ENCODE measurements at regions not wholly inside any gene's neighbourhood (a gene's known extent, or its start where the extent isn't known, plus 50 kb on each side); places are given as distances from the start of the nearest gene placed in this dataset.
A peak's percentile ranks its signal among the peaks of the same experiment; 100 is the strongest.

GRCh38 chr11:110974731-110975130, 262.5 kb upstream of the ARHGAP20 start:
- no peak for DNase-seq (ENCODE audit: extremely low read depth, low read depth)
- no peak for TF ChIP-seq CTCF (IDR thresholded peaks at IDR 0.05; ENCODE audit: low read depth, low read length)

DNA sequence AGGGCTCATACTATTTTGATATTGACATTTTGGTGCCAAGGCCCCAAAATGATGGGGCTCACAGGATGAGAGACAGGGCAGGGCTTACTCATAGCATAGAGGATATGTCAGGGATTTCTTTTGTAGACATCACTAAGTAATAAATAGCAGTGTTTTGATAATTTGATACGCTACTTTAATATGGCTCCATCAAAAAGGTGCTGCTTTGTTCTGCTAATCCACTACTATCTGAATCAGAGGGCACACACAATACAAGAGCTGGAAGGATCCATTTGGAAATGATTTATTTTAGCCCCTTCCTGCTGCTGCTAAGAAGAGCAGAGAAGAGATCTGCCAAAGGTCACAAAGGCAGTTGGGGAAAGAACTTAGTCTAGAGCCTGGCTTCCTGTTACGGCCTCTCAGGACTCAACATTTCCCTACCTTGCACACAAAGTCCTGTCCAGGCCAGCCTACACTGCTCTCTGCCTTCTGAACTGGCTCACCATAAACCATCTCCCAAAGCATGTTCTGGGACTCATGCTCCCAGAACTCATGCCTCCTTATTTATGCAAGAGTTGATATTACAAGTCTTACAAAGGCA, 261.3 kb upstream of the ARHGAP20 start:
- no peak for TF ChIP-seq CTCF (IDR thresholded peaks at IDR 0.05; ENCODE audit: low read depth, low read length)

GRCh38 chr11:110972640-110973039, 260.4 kb upstream of the ARHGAP20 start:
- DNase-seq (ENCODE audit: extremely low read depth, low read depth), result peak; percentile 63
- TF ChIP-seq CTCF (IDR thresholded peaks at IDR 0.05; ENCODE audit: low read depth, low read length), result no peak

More for the DNA sequence above, 261.3 kb upstream of the ARHGAP20 start:
- DNase-seq (ENCODE audit: extremely low read depth, low read depth), result no peak

DNA sequence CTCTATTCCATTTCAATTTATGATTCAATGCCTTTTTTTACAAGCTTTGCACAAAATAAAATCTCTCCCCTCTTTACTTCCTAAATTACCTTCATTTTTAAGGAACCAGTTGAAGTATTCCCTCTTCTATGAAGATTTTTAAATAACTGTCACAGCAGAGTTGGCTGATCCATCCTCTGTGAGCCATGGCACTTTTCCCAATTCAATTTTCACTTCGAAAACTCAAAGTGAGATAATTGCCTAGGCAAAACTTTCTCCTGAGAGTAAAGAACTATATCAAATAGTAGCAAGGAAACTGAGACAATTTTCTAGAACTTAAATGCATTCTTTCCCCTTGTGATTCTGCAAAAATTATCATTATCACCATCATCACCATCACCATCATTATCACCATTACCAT, 259.9 kb upstream of the ARHGAP20 start:
- TF ChIP-seq CTCF (IDR thresholded peaks at IDR 0.05; ENCODE audit: low read depth, low read length), result no peak
- DNase-seq (ENCODE audit: extremely low read depth, low read depth), result no peak

GRCh38 chr11:110971140-110971539, 258.9 kb upstream of the ARHGAP20 start:
- DNase-seq (ENCODE audit: extremely low read depth, low read depth), result no peak

DNA sequence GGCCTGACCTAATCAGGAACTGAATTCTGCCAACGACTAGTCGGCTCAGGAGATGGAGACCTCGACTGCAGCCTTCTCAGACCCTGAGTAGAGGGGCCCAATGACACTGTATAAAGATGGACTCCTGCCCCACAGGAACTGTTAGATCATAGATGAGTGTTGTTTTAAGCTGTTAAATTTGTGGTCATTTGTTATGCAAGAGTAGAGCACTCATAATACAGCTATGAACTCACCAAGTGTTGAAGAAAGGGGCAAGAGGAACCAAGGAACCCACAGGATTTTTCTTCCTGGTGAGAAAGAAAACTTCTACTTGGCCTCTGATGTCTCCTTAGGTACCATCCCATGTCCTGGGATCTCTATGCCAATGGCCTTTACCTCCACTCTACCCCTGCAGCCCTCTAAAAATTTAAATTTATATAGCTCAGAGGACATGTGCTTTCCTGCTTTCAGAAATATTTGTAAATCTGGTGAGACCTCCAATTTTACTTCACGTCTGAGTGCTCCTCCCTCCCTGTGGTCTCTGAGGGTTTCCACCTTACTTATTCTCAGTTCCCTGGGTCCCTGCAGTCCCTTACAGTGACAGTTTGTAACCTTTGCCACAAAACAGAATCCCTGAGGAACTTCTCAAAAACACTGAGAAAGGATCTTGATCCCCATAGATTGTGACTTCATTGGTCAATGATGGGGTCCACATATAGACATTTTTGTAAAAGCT, 256.3 kb upstream of the ARHGAP20 start:
- no peak for DNase-seq (ENCODE audit: extremely low read depth, low read depth)
- TF ChIP-seq CTCF (IDR thresholded peaks at IDR 0.05; ENCODE audit: low read depth, low read length), result no peak

More at GRCh38 chr11:110971140-110971539, 258.9 kb upstream of the ARHGAP20 start:
- no peak for TF ChIP-seq CTCF (IDR thresholded peaks at IDR 0.05; ENCODE audit: low read depth, low read length)

GRCh38 chr11:110966131-110966530, 253.9 kb upstream of the ARHGAP20 start:
- TF ChIP-seq CTCF (IDR thresholded peaks at IDR 0.05; ENCODE audit: low read depth, low read length), result no peak
- DNase-seq (ENCODE audit: extremely low read depth, low read depth), result no peak
